Lower leg skin (tissue), 3 donors: ENCODE measurements at regions not wholly inside any gene's neighbourhood (a gene's known extent, or its start where the extent isn't known, plus 50 kb on each side); places are given as distances from the start of the nearest gene placed in this dataset.

Experiments used
- POLR2A ChIP-seq, 2 donors: fragments of 450-650 bp; IDR thresholded peaks; one replicate each; pipeline ENCODE4 v1.6.1; 2016 to 2017; ENCODE audit warnings: antibody characterized with exemption in 2 of 2, mild to moderate bottlenecking in 1 of 2, moderate library complexity in 1 of 2
- TF ChIP-seq, protein P1 (sequence below), 3 donors: fragments of 450-650 bp; IDR thresholded peaks; one replicate each; pipeline ENCODE4 v1.5.1; 2016; ENCODE audit warnings: antibody characterized with exemption in 3 of 3, mild to moderate bottlenecking in 3 of 3, moderate library complexity in 2 of 3

DNA sequence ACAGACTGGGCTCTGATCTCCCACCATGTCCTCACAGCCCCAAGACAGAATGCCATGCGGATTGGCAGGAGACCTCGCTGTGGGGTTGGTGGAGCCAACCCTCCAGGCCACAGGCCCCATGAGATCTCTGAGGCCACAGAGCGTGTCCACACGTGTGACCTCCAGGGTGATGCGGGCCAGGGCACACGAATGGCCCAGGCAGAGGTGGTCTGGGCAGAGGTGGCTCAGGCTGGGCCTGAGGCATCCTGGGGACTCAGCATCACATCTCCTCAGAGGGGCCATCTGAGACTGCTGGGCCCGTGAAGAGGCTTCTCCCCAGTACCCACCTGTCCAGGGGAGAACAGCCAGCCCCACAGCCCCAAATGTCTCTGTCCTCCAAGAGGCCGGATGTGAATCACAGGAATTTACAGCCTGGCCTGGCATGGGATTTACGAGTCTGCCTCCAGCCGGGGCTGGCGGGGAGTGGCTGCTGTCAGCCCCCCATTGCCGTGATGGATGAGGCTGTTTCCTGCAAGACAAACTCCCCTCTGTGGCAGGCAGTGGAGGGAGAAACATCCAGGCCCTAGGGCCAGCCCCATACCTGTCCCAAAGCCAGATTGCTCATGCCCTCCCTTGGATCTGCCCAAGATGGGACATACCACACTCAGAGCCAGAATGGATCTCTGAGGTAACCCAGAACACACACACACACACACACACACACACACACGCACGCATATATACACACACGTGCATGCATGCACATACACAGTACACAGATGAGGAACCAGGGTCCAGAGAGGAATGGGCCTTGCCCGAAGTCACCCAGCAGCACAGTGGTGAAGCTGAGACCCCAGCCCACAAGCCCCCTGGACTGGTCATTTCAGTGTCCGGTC, 208.3 kb downstream of the TBC1D2B start:
- TF ChIP-seq, protein P1, sequence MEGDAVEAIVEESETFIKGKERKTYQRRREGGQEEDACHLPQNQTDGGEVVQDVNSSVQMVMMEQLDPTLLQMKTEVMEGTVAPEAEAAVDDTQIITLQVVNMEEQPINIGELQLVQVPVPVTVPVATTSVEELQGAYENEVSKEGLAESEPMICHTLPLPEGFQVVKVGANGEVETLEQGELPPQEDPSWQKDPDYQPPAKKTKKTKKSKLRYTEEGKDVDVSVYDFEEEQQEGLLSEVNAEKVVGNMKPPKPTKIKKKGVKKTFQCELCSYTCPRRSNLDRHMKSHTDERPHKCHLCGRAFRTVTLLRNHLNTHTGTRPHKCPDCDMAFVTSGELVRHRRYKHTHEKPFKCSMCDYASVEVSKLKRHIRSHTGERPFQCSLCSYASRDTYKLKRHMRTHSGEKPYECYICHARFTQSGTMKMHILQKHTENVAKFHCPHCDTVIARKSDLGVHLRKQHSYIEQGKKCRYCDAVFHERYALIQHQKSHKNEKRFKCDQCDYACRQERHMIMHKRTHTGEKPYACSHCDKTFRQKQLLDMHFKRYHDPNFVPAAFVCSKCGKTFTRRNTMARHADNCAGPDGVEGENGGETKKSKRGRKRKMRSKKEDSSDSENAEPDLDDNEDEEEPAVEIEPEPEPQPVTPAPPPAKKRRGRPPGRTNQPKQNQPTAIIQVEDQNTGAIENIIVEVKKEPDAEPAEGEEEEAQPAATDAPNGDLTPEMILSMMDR (IDR thresholded peaks at IDR 0.05) = no peak
- no peak for TF ChIP-seq POLR2A (IDR thresholded peaks at IDR 0.05)
